WTC11 (cell line): ENCODE measurements at regions not wholly inside any gene's neighbourhood (a gene's known extent, or its start where the extent isn't known, plus 50 kb on each side); places are given as distances from the start of the nearest gene placed in this dataset.

Experiments used
- HMGA2 ChIP-seq: fragments of 250-450 bp; sonication (Bioruptor Pico); IDR thresholded peaks from 2 replicates; pipeline ENCODE4 v1.4.0; 2021; ENCODE audit warnings: mild to moderate bottlenecking, moderate library complexity
- SP1 ChIP-seq: sonication (generic); formaldehyde crosslinking; conservative IDR thresholded peaks from 2 replicates; pipeline ENCODE4 v1.8.1; 2022; ENCODE audit warnings: missing genetic modification reagents
- ZNF121 ChIP-seq: sonication (generic); formaldehyde crosslinking; IDR thresholded peaks from 2 replicates; pipeline ENCODE4 v1.8.0; 2023; ENCODE audit warnings: missing genetic modification reagents
- TF ChIP-seq, protein P1 (sequence below): sonication (generic); formaldehyde crosslinking; IDR thresholded peaks from 2 replicates; pipeline ENCODE4 v1.8.0; 2022; ENCODE audit warnings: mild to moderate bottlenecking, missing genetic modification reagents
- TF ChIP-seq, protein P2 (sequence below): fragments of 200-600 bp; IDR thresholded peaks from 2 replicates; pipeline ENCODE4 v1.8.0; 2022; ENCODE audit warnings: antibody characterized with exemption

DNA sequence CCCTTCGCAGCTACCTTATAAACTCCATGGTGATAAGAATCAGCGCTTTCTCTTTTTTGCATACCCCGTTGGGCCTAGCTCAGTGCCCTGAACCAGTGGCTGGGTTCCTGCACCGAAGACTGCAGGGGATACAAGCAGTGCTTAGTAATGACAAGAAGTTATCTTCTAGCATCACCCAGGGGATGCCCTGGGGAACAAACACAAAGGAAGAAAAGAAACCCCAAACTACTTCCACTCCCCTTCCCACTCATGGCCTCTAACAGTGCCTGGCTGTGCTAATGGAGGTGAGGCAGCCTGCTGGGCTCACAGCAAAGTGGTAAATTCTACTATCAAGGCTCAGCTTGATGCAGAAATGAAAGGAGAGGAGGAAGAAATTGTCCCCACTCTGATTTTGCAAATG is 314.7 kb downstream of the TXNL1 start:
- TF ChIP-seq, protein P1, sequence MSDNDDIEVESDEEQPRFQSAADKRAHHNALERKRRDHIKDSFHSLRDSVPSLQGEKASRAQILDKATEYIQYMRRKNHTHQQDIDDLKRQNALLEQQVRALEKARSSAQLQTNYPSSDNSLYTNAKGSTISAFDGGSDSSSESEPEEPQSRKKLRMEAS (CRISPR knock-in tag): no peak
- no peak for TF ChIP-seq SP1 (CRISPR knock-in tag)
- TF ChIP-seq, protein P2, sequence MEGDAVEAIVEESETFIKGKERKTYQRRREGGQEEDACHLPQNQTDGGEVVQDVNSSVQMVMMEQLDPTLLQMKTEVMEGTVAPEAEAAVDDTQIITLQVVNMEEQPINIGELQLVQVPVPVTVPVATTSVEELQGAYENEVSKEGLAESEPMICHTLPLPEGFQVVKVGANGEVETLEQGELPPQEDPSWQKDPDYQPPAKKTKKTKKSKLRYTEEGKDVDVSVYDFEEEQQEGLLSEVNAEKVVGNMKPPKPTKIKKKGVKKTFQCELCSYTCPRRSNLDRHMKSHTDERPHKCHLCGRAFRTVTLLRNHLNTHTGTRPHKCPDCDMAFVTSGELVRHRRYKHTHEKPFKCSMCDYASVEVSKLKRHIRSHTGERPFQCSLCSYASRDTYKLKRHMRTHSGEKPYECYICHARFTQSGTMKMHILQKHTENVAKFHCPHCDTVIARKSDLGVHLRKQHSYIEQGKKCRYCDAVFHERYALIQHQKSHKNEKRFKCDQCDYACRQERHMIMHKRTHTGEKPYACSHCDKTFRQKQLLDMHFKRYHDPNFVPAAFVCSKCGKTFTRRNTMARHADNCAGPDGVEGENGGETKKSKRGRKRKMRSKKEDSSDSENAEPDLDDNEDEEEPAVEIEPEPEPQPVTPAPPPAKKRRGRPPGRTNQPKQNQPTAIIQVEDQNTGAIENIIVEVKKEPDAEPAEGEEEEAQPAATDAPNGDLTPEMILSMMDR: no peak
- TF ChIP-seq HMGA2 (CRISPR knock-in tag): no peak
- TF ChIP-seq ZNF121 (CRISPR knock-in tag): no peak
